ENCODE measurements at regions not wholly inside any gene's neighbourhood (a gene's known extent, or its start where the extent isn't known, plus 50 kb on each side); places are given as distances from the start of the nearest gene placed in this dataset.

GRCh38 chr19:5392486-5392885 lies 51.9 kb upstream of the PTPRS start:
- no peak for DNase-seq
- no peak for TF ChIP-seq CTCF (IDR thresholded peaks at IDR 0.05)
- no peak overlapping the region for H3K4me3 ChIP-seq
- H3K4me1 ChIP-seq, result no peaks in the 10 kb centered on the region
- no peak overlapping the region for H3K27ac ChIP-seq
- intact Hi-C loops (cut with DNase I), result no loop called here
- peaks cover 50% of the 10 kb centered on the region for H3K27me3 ChIP-seq (ENCODE audit: low read depth)
- no peak for ATAC-seq
- H3K9me3 ChIP-seq, result no peaks in the 10 kb centered on the region
- no peaks in the 10 kb centered on the region for H3K36me3 ChIP-seq

- no peaks in the 10 kb centered on the region for H3K36me3 ChIP-seq
- H3K4me1 ChIP-seq, result no peaks in the 10 kb centered on the region
- no peak for TF ChIP-seq CTCF (IDR thresholded peaks at IDR 0.05)
- no peak overlapping the region for H3K4me3 ChIP-seq
- no peak for ATAC-seq
- intact Hi-C loops (cut with DNase I), result no loop called here
- DNase-seq, result no peak
- H3K27ac ChIP-seq, result no peak overlapping the region
- H3K27me3 ChIP-seq (ENCODE audit: low read depth), result peaks cover 56% of the 10 kb centered on the region
- H3K9me3 ChIP-seq, result no peaks in the 10 kb centered on the region
These were observed 52.5 kb upstream of the PTPRS start for GRCh38 chr19:5393088-5393487.

- Histone ChIP-seq H3K27ac (no peak overlapping the region), H3K36me3 (no peaks in the 10 kb centered on the region), H3K27me3 (ENCODE audit: low read depth) (peaks cover 63% of the 10 kb centered on the region), H3K4me3 (no peak overlapping the region), H3K9me3 (no peaks in the 10 kb centered on the region), H3K4me1 (no peaks in the 10 kb centered on the region)
- intact Hi-C loops (cut with DNase I), result no loop called here
- TF ChIP-seq CTCF (IDR thresholded peaks at IDR 0.05), result no peak
- ATAC-seq (no peak), DNase-seq (no peak)
These were observed 54.2 kb upstream of the PTPRS start for GRCh38 chr19:5394551-5395505.

- ATAC-seq (no peak), DNase-seq (no peak)
- Histone ChIP-seq H3K9me3 (no peaks in the 10 kb centered on the region), H3K4me1 (no peaks in the 10 kb centered on the region), H3K27me3 (ENCODE audit: low read depth) (peaks cover 63% of the 10 kb centered on the region), H3K4me3 (no peak overlapping the region), H3K36me3 (no peaks in the 10 kb centered on the region), H3K27ac (no peak overlapping the region)
- no peak for TF ChIP-seq CTCF (IDR thresholded peaks at IDR 0.05)
- intact Hi-C loops (cut with DNase I), result no loop called here
These were observed 54.9 kb upstream of the PTPRS start for GRCh38 chr19:5395556-5395955.

- ATAC-seq (no peak), DNase-seq (no peak)
- no peaks in the 10 kb centered on the region for H3K36me3 ChIP-seq
- TF ChIP-seq CTCF (IDR thresholded peaks at IDR 0.05), result no peak
- no peak overlapping the region for H3K4me3 ChIP-seq
- no peaks in the 10 kb centered on the region for H3K4me1 ChIP-seq
- intact Hi-C loops (cut with DNase I), result no loop called here
- H3K9me3 ChIP-seq, result no peaks in the 10 kb centered on the region
- peaks cover 63% of the 10 kb centered on the region for H3K27me3 ChIP-seq (ENCODE audit: low read depth)
- H3K27ac ChIP-seq, result no peak overlapping the region
These were observed 55.7 kb upstream of the PTPRS start for GRCh38 chr19:5396096-5396939.
